ENCODE measurements at regions not wholly inside any gene's neighbourhood (a gene's known extent, or its start where the extent isn't known, plus 50 kb on each side); places are given as distances from the start of the nearest gene placed in this dataset.

DNA sequence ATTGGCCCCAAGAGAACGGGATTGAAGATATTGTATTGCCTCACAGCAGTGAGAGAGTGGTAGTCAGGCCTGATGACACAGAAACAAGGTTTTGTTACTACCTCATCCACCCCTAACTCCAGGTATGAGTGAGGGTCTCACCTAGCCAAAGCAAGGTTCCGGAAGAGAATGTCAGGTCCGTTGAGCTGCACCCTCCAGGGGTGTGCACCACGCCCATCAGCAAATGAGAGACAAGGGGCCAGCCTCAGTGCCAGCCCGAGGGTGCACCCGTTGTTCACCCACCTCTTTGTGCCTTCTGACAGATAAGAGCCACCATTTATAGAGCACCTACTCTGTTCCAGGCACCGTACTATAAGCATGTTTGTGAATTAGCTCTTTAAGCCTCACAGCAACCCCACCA, 121.9 kb upstream of the IPO9 start:
- Mint-ChIP-seq H3K4me3 (no peak overlapping the region), H3K9me3 (no peaks in the 10 kb centered on the region), H3K36me3 (no peaks in the 10 kb centered on the region), H3K27me3 (ENCODE audit: insufficient read depth, low read depth) (no peaks in the 10 kb centered on the region), H3K4me1 (peaks cover 65% of the 10 kb centered on the region), H3K27ac (no peak overlapping the region)
- no peak overlapping the region for H3K9ac ChIP-seq
- TF ChIP-seq EZH2 (IDR thresholded peaks at IDR 0.05) (no peak), EZH2phosphoT487 (IDR thresholded peaks at IDR 0.05) (no peak)
- TF ChIP-seq, protein P1, sequence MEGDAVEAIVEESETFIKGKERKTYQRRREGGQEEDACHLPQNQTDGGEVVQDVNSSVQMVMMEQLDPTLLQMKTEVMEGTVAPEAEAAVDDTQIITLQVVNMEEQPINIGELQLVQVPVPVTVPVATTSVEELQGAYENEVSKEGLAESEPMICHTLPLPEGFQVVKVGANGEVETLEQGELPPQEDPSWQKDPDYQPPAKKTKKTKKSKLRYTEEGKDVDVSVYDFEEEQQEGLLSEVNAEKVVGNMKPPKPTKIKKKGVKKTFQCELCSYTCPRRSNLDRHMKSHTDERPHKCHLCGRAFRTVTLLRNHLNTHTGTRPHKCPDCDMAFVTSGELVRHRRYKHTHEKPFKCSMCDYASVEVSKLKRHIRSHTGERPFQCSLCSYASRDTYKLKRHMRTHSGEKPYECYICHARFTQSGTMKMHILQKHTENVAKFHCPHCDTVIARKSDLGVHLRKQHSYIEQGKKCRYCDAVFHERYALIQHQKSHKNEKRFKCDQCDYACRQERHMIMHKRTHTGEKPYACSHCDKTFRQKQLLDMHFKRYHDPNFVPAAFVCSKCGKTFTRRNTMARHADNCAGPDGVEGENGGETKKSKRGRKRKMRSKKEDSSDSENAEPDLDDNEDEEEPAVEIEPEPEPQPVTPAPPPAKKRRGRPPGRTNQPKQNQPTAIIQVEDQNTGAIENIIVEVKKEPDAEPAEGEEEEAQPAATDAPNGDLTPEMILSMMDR (IDR thresholded peaks at IDR 0.05) = no peak
- H2AFZ ChIP-seq (replicated peaks) = no peak overlapping the region
- H3K79me2 ChIP-seq (ENCODE audit: low read depth) = no peaks in the 10 kb centered on the region
- H3K4me2 ChIP-seq = no peak overlapping the region
- peaks cover 12% of the 10 kb centered on the region for H3F3A ChIP-seq (ENCODE audit: low read depth)
- H3K9me3 ChIP-seq (ENCODE audit: low read depth) = no peaks in the 10 kb centered on the region
- H3K4me1 ChIP-seq = peaks cover 35% of the 10 kb centered on the region
- H3K4me3 ChIP-seq = no peak overlapping the region
- H3K27me3 ChIP-seq = no peaks in the 10 kb centered on the region
- H4K20me1 ChIP-seq (ENCODE audit: low read depth) = no peaks in the 10 kb centered on the region
- no peak overlapping the region for H3K27ac ChIP-seq
- DNase-seq (ENCODE audit: low spot score) = no peak
- no peaks in the 10 kb centered on the region for H3K36me3 ChIP-seq

DNA sequence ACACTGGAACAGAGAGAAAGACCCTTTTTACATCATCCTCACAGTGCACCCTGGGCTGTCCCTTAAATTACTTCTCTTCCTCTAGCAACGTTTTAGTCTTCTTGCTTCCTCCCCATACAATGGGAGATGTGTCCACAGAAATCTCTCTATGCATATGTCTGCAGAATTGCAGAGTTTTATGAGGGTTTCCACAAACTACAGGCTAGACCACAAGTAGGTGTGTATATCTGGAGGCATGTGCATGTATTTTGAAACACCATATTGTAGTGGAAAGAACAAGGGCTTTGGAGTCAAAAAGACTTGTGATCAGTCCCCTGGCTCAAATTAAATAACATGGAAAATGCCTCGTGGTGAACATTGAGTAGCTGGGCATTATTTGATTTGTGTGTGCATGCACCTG, 121.3 kb upstream of the IPO9 start:
- Histone ChIP-seq H4K20me1 (ENCODE audit: low read depth) (no peaks in the 10 kb centered on the region), H3K36me3 (no peaks in the 10 kb centered on the region), H2AFZ (replicated peaks) (no peak overlapping the region), H3K79me2 (ENCODE audit: low read depth) (no peaks in the 10 kb centered on the region), H3K4me2 (no peak overlapping the region), H3F3A (ENCODE audit: low read depth) (peaks cover 8% of the 10 kb centered on the region), H3K9ac (no peak overlapping the region), H3K9me3 (ENCODE audit: low read depth) (no peaks in the 10 kb centered on the region), H3K27ac (no peak overlapping the region), H3K4me3 (no peak overlapping the region), H3K4me1 (peaks cover 36% of the 10 kb centered on the region), H3K27me3 (no peaks in the 10 kb centered on the region)
- H3K9me3 Mint-ChIP-seq = no peaks in the 10 kb centered on the region
- H3K4me1 Mint-ChIP-seq = peaks cover 63% of the 10 kb centered on the region
- no peak overlapping the region for H3K4me3 Mint-ChIP-seq
- H3K36me3 Mint-ChIP-seq = no peaks in the 10 kb centered on the region
- no peak overlapping the region for H3K27ac Mint-ChIP-seq
- H3K27me3 Mint-ChIP-seq (ENCODE audit: insufficient read depth, low read depth) = no peaks in the 10 kb centered on the region
- no peak for DNase-seq (ENCODE audit: low spot score)
- no peak for TF ChIP-seq EZH2 (IDR thresholded peaks at IDR 0.05)
- TF ChIP-seq, protein P1 (IDR thresholded peaks at IDR 0.05) = no peak
- no peak for TF ChIP-seq EZH2phosphoT487 (IDR thresholded peaks at IDR 0.05)

DNA sequence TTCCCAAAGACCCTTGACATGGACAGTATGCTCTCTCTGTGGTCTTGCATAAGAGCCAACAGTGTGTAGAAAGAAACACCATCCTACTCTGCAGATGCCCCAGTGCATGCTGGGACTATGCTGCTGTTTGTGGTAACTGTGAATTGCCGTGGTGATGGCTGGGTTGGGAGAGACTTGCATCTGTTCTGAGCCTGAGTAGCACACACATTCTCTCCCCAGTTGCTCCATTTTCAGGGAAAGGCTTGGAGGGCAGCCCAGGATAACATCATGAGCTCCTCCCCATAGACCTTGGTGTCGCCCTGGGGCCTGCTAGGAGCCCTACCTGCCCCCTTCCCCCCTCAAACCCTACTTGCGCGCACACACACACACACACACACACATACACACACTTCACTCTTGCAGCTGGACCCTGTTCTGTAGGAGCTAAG, 120.9 kb upstream of the IPO9 start:
- Histone ChIP-seq H3F3A (ENCODE audit: low read depth) (peaks cover 4% of the 10 kb centered on the region), H4K20me1 (ENCODE audit: low read depth) (no peaks in the 10 kb centered on the region), H3K4me1 (peaks cover 36% of the 10 kb centered on the region), H3K36me3 (no peaks in the 10 kb centered on the region), H2AFZ (replicated peaks) (no peak overlapping the region), H3K27ac (no peak overlapping the region), H3K4me3 (no peak overlapping the region), H3K9me3 (ENCODE audit: low read depth) (no peaks in the 10 kb centered on the region), H3K4me2 (no peak overlapping the region), H3K27me3 (no peaks in the 10 kb centered on the region), H3K9ac (no peak overlapping the region), H3K79me2 (ENCODE audit: low read depth) (no peaks in the 10 kb centered on the region)
- H3K4me1 Mint-ChIP-seq = peaks cover 61% of the 10 kb centered on the region
- no peaks in the 10 kb centered on the region for H3K27me3 Mint-ChIP-seq (ENCODE audit: insufficient read depth, low read depth)
- H3K27ac Mint-ChIP-seq = no peak overlapping the region
- TF ChIP-seq, protein P1 (IDR thresholded peaks at IDR 0.05) = no peak
- TF ChIP-seq EZH2phosphoT487 (IDR thresholded peaks at IDR 0.05) (no peak), EZH2 (IDR thresholded peaks at IDR 0.05) (no peak)
- no peak overlapping the region for H3K4me3 Mint-ChIP-seq
- no peak for DNase-seq (ENCODE audit: low spot score)
- no peaks in the 10 kb centered on the region for H3K9me3 Mint-ChIP-seq
- peaks cover 2% of the 10 kb centered on the region for H3K36me3 Mint-ChIP-seq
